HPDE6-E6E7 (cell line): ENCODE measurements at regions not wholly inside any gene's neighbourhood (a gene's known extent, or its start where the extent isn't known, plus 50 kb on each side); places are given as distances from the start of the nearest gene placed in this dataset.

ENCODE experiments used
- DNase-seq: peaks from one replicate; pipeline ENCODE4 v3.0.0; 2011; ENCODE audit warnings: missing footprints; ENCODE audit errors: extremely low spot score

GRCh38 chr3:127458696-127459604, 131.6 kb downstream of the TPRA1 start:
- no peak for DNase-seq

DNA sequence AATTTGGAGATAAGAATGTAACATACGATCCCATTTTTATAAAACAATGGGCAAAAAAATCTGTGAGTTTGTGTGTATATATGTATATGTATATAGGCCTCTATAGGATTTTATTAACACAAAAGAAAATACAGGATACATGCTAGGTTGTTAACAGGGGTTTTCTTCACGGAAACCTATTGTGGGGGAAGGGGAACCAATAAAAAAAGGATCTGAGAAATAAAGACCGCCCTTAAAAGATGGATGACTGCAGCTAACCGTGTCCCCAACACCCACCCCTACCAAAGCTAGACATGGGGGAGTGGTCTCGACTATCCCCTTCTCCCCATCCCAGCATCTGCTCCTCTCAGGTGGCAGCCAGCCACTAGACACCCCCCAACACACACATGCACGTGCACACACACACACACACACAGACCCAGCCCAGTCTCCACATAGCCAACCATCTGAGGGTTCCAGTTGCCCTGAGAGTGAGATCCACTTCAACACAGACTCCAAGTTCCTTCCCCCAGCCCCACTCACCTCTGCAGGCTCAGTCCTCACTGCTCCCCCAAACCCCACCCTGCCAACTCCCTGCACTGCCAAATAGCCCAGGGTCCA, 132.9 kb downstream of the TPRA1 start:
- no peak for DNase-seq

DNA sequence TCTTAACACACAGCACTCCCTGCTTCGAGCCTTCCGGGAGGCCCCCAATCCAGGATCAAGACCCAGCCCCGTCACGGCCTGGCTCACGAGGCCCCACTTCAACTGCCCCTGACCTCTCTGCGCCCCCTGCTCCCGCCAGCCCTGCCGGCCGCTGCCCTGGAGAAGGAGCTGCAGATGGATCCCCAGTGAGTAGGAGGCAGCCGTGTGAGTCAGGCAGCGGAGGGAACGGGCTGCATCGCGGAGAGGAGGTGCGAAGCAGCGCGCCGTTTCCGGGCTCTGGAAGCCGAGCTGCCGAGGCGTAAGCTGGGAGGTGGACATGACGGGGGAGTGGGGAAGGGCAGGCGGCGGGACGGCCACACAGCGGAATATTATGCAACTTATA, 133.4 kb downstream of the TPRA1 start:
- peak; percentile 91 for DNase-seq

GRCh38 chr3:127456471-127457093, 134.0 kb downstream of the TPRA1 start:
- DNase-seq = peak; percentile 81

- peak; percentile 79 for DNase-seq
Measured at GRCh38 chr3:127455541-127456450, 134.7 kb downstream of the TPRA1 start.

DNA sequence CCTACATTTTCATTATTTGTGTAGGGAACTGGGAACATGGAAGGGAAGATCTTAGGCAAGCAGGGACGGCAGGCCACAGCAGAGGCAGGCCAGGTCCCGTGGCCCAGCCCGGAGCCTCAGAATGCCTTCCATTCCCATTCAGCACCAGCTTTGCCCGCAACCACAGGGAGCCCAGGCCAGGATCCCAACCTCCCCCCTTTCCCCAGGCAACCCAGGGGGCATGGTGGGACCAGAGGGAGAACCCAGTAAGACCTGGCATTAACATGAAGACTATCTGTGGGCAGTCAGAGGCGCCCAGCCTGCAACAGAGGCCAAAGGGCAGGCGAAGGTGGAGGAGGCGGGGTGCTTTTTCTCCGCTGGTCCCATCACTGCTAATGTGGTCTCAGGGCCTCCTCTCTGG, 135.6 kb downstream of the TPRA1 start:
- no peak for DNase-seq

DNA sequence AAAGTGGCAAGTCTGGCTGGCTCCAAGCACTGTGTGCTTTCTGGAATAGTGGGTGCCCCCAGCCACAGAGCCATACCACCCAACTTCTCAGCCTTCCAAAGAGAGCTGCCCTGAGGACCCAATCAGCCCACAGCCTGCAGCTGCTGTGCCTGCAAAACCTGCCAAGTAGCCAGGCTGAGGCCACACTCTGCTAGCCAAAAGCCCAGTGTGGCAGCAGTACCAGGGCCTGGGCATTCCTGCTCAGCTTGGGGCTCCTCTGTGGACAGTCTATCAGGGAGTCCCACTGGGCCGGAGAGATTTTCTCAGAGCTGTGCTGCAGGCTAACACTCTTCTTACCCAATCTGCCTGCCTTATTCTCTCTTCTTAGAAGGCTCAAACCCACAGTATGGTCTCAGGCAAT, 136.5 kb downstream of the TPRA1 start:
- no peak for DNase-seq

GRCh38 chr3:127452321-127452821, 138.2 kb downstream of the TPRA1 start:
- DNase-seq = no peak

DNA sequence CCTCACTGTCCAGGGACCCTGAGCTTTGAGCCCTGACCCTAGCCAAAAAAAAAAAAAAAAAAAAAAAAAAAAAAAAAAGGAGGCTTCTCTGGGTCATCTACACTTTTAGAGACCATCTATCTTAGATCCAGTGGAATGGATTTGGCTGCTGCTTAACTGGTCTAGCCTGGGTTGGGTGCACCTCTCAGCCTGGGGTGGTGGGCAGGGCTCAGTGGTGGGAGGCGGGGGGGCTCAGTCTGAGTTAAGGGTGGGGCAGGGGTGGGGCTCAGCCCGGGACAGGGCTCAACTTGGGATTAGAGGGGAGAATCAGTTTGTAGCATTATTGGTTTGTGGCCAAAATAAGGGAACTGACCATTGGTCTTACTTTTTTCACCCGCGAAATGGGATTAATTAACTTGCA, 139.2 kb downstream of the TPRA1 start:
- DNase-seq = no peak

- DNase-seq = no peak
Measured at GRCh38 chr3:127450331-127450730, 140.2 kb downstream of the TPRA1 start.

DNA sequence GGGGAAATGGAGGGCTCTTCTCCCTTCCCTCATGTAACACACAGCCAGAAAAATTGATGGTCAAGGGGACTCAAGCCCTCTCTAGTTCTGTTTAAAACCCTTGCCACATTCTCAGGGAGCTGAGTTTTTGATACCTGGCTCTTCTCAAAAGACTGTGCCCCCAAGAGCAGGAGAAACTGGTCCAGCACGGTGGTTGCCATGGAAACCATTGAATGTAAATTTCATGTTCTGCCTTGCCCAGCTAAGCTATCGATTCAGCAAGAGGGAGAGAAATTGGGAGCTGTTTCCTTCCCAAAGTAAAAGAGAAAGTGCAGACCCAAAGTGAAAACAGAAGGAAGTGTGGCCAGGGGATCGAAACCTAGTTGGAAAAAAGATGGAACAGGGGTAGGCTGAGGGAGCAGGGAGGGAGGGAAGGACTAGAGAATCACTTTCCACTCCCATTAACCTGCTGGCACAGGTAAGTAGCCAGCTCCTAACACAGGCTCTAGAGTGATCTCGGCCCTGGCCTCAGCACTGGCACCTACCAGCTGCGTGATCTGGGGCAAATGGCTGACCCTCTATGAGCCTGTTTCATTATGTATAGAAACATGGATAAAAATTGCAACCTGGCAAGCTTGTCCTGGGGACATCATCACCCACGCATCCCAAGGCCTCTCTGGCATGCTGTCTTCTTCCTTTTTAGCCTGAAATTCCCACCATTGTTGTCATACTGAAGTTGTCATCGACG, 140.9 kb downstream of the TPRA1 start:
- DNase-seq = no peak

DNA sequence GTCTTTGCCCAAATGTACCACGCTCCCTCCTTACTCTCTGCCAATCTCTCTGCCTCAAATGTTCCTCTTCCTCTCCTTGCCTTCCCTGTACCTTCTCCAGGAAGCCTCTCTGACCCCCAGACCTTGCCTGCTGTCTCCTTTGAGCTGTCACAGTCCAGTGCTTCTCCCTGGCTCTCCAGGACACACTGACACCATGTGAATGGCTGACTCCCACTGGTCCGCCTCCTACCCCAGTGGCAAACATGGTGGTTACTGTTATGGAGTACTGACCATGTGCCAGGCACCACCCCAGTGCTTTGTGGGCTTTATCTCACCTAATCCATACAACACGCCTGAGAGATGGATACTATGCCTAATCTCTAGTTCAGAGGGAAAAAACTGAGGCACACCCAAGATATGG, 141.9 kb downstream of the TPRA1 start:
- DNase-seq = no peak

- DNase-seq = no peak
Measured at GRCh38 chr3:127448161-127448561, 142.4 kb downstream of the TPRA1 start.

- no peak for DNase-seq
Measured at GRCh38 chr3:127446756-127447155, 143.8 kb downstream of the TPRA1 start.

DNA sequence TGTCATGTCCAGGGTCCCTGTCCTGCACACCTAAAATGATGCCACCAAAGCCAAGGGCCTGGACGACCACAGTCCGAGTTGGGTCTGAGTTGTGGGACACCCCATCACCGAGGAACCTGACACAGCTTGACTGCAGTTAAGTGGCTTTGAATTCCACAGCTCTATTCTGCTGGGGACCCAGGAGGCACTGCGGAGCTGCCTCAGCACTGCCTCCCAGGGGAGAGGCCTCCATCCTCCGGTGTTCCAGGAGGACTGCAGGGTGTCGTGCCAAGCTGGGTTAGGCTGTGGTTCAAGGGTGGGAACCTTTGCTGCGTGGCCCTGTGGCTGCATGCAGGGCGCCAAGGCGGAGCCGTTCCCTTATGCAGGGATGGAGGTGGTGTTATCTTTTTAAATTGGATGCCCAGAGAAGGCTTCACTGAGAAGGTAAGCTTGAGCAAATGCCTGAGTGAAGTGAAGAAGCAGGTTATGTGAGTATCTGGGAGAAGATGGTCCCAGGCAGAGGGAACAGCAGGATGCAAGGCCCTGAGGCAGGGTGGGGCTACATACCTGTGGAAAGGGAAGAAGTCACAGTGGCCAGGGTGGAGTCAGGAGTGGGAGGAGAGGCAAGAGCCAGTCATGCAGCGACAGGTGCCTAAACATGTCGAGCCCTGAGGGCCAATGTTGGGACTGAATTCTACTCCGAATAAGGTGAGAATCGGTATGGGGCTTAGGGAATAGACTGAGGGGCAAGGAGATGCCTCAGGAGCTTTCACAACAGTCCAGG, 144.8 kb downstream of the TPRA1 start:
- DNase-seq = no peak

- no peak for DNase-seq
Measured at GRCh38 chr3:127444761-127445160, 145.8 kb downstream of the TPRA1 start.

DNA sequence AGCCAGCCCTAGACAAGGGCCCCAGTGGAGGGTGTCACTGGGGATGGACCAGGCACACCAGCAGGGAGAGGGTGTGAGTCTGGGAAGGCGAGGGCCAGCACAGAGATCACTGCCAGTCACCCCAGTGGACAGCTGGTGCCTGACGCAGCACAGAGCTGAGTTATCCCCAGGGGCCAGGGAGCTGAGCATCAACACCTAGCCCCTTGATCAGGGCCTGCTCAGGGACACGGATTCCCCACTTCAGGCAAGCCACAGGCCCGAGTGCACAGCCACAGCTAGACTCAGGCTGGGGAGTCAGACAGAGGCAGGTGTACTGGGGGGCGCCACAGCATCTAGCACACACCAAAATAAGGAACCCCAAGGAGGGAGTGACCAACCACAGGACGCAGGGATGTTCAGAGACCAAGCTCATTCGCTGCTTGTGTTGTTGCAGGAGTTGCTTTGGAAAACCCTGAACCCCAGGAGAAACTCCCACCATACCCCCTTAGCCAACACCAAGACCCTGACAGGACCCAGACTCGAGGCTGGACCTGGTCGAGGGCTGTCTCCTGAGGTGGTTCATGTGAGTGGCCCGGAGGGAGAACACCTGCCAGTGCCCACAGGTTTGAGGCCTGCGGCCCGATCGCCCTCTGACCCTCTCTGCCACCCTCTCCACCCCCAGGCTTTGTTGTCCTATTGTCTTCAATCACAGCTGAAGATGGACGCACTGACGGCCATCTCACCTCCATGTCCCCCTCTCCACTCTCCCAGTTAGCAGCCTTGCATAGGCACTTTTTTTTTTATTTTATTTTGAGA, 146.8 kb downstream of the TPRA1 start:
- no peak for DNase-seq

GRCh38 chr3:127442506-127442905, 148.0 kb downstream of the TPRA1 start:
- no peak for DNase-seq

- no peak for DNase-seq
Measured at GRCh38 chr3:127441764-127442163, 148.8 kb downstream of the TPRA1 start.
